GM12892 (cell line): ENCODE measurements at regions not wholly inside any gene's neighbourhood (a gene's known extent, or its start where the extent isn't known, plus 50 kb on each side); places are given as distances from the start of the nearest gene placed in this dataset.

ENCODE experiments used
- POLR2A ChIP-seq: IDR thresholded peaks from 2 replicates; pipeline ENCODE4 v1.6.1; 2011; ENCODE audit warnings: low read depth, low read length, control low read depth
- POLR2AphosphoS5 ChIP-seq: IDR thresholded peaks from 2 replicates; pipeline ENCODE4 v1.6.1; 2011; ENCODE audit warnings: low read depth, low read length, control low read depth
- TAF1 ChIP-seq: IDR thresholded peaks from 2 replicates; pipeline ENCODE4 v1.6.1; 2011; ENCODE audit warnings: low read depth, mild to moderate bottlenecking, control low read depth, low read length, borderline replicate concordance

- TF ChIP-seq POLR2A (no peak), POLR2AphosphoS5 (no peak), TAF1 (no peak)
Measured at GRCh38 chr1:166588741-166589140, 250.5 kb upstream of the POGK start.
